NCI-H146 (cell line): ENCODE measurements at regions not wholly inside any gene's neighbourhood (a gene's known extent, or its start where the extent isn't known, plus 50 kb on each side); places are given as distances from the start of the nearest gene placed in this dataset.
"Not testable (repeated sequence)": the region's sequence is repeated elsewhere in the genome, so short reads cannot be mapped to it uniquely, and the experiment has no call there.

ENCODE experiments used
- DNase-seq: peaks from one replicate; lab custom pipeline; 2025; lab: John Stamatoyannopoulos, UW

- no peak for DNase-seq
These were observed 63.7 kb upstream of the UXS1 start for GRCh38 chr2:106257830-106258229.

GRCh38 chr2:106257135-106257534 is 63.0 kb upstream of the UXS1 start:
- no peak for DNase-seq

GRCh38 chr2:106249157-106249828 is 55.2 kb upstream of the UXS1 start:
- not testable (repeated sequence) for DNase-seq

- DNase-seq: not testable (repeated sequence)
These were observed 54.5 kb upstream of the UXS1 start for GRCh38 chr2:106248548-106249151.
